Progenitor cell of endocrine pancreas (in vitro differentiated cells): ENCODE measurements at regions not wholly inside any gene's neighbourhood (a gene's known extent, or its start where the extent isn't known, plus 50 kb on each side); places are given as distances from the start of the nearest gene placed in this dataset.

Experiments used
- DNase-seq: peaks from one replicate; pipeline ENCODE4 v3.0.0; 2021; ENCODE audit warnings: low spot score; ENCODE audit not compliant: unreplicated experiment
- H3K27ac Mint-ChIP-seq: 2 replicates; pipeline ENCODE4 v1.8.0; 2021; ENCODE audit warnings: mild to moderate bottlenecking, moderate library complexity, mixed read lengths
- H3K27me3 Mint-ChIP-seq: 2 replicates; pipeline ENCODE4 v1.8.0; 2021; ENCODE audit warnings: mixed read lengths
- H3K36me3 Mint-ChIP-seq: 2 replicates; pipeline ENCODE4 v1.8.0; 2022; ENCODE audit warnings: mixed read lengths; ENCODE audit not compliant: insufficient read depth
- H3K4me1 Mint-ChIP-seq: 2 replicates; pipeline ENCODE4 v1.8.0; 2021; ENCODE audit warnings: low read depth, mixed read lengths
- H3K4me3 Mint-ChIP-seq: 2 replicates; pipeline ENCODE4 v1.8.0; 2021; ENCODE audit warnings: low read depth, mild to moderate bottlenecking, moderate library complexity, mixed read lengths
- H3K9me3 Mint-ChIP-seq: 2 replicates; pipeline ENCODE4 v1.8.0; 2021; ENCODE audit warnings: low read depth, mixed read lengths
- TF ChIP-seq, protein P1 (sequence below): fragments of 200-600 bp; sonication (generic); IDR thresholded peaks from one replicate; pipeline ENCODE4 v1.5.0; 2021; ENCODE audit warnings: antibody characterized with exemption, mild to moderate bottlenecking; ENCODE audit not compliant: unreplicated experiment

GRCh38 chr11:33622186-33622585, 78.4 kb downstream of the C11orf91 start:
- no peak overlapping the region for H3K27ac Mint-ChIP-seq
- H3K4me3 Mint-ChIP-seq, result no peak overlapping the region

DNA sequence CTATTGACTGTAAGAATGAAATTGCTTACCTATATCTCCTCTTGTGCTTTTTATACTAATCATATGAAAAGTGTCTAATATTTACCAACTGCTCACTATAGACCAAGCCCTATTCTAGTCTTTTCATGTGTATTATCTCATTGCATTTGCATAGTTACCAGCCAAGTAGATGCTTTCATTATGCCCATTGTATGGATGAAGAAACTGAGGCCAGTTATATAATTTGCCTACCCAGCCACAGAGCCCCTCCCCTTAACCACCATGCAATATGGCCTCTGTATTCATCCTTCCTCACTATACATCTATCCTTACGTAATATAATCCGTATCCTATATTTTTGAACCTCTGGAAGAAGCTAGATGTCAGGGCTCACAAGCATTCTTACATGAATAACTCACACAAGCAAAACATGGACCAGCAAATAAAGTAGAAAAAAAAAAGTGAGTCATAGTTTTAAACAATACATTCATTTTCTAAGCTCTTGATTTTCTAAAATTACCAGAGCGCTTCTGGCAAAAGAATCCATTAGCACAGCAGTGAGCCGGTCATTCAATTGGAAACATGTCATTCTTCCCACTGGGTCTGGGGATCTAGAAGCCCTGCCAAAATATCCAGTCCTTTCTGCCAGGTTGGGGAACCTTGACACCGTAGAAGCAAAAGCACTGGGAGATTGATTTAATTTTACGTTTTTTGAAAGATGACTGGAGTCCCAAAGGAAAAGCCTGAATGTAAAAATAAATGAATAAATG, 80.0 kb downstream of the C11orf91 start:
- no peak overlapping the region for H3K4me3 Mint-ChIP-seq
- no peaks in the 10 kb centered on the region for H3K4me1 Mint-ChIP-seq
- no peaks in the 10 kb centered on the region for H3K27me3 Mint-ChIP-seq
- H3K36me3 Mint-ChIP-seq, result no peaks in the 10 kb centered on the region
- H3K9me3 Mint-ChIP-seq, result no peaks in the 10 kb centered on the region
- no peak overlapping the region for H3K27ac Mint-ChIP-seq
- no peak for DNase-seq
- TF ChIP-seq, protein P1, sequence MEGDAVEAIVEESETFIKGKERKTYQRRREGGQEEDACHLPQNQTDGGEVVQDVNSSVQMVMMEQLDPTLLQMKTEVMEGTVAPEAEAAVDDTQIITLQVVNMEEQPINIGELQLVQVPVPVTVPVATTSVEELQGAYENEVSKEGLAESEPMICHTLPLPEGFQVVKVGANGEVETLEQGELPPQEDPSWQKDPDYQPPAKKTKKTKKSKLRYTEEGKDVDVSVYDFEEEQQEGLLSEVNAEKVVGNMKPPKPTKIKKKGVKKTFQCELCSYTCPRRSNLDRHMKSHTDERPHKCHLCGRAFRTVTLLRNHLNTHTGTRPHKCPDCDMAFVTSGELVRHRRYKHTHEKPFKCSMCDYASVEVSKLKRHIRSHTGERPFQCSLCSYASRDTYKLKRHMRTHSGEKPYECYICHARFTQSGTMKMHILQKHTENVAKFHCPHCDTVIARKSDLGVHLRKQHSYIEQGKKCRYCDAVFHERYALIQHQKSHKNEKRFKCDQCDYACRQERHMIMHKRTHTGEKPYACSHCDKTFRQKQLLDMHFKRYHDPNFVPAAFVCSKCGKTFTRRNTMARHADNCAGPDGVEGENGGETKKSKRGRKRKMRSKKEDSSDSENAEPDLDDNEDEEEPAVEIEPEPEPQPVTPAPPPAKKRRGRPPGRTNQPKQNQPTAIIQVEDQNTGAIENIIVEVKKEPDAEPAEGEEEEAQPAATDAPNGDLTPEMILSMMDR, result no peak

More at GRCh38 chr11:33622186-33622585, 78.4 kb downstream of the C11orf91 start:
- no peak for DNase-seq
- TF ChIP-seq, protein P1, result no peak
- Mint-ChIP-seq H3K36me3 (no peaks in the 10 kb centered on the region), H3K9me3 (no peaks in the 10 kb centered on the region), H3K4me1 (no peaks in the 10 kb centered on the region), H3K27me3 (no peaks in the 10 kb centered on the region)

DNA sequence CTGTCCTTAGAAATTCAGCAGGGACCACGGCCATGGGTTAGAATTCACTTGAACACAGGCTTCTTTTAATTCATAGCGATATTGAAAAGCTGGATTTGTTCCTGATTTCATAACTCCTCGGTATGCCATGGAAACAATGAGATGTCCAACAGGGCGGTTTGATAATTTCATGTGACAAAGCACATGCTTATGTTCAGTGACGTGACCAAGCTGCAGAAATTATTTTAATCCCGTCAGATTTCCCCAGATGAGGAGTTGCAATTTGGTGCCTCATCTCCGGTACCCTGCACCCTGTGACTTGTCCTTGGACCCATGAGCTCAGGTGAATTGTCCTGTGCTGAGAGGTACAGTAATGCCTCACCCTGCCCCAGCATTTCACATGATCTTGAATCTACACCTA, 81.7 kb downstream of the C11orf91 start:
- DNase-seq, result no peak
- H3K4me1 Mint-ChIP-seq, result no peaks in the 10 kb centered on the region
- no peak overlapping the region for H3K27ac Mint-ChIP-seq
- H3K27me3 Mint-ChIP-seq, result no peaks in the 10 kb centered on the region
- no peaks in the 10 kb centered on the region for H3K36me3 Mint-ChIP-seq
- TF ChIP-seq, protein P1, result no peak
- no peaks in the 10 kb centered on the region for H3K9me3 Mint-ChIP-seq
- no peak overlapping the region for H3K4me3 Mint-ChIP-seq

GRCh38 chr11:33618351-33618710, 82.3 kb downstream of the C11orf91 start:
- Mint-ChIP-seq H3K36me3 (no peaks in the 10 kb centered on the region), H3K4me1 (no peaks in the 10 kb centered on the region), H3K9me3 (no peaks in the 10 kb centered on the region), H3K27ac (no peak overlapping the region), H3K27me3 (no peaks in the 10 kb centered on the region), H3K4me3 (no peak overlapping the region)
- TF ChIP-seq, protein P1, result no peak
- no peak for DNase-seq

DNA sequence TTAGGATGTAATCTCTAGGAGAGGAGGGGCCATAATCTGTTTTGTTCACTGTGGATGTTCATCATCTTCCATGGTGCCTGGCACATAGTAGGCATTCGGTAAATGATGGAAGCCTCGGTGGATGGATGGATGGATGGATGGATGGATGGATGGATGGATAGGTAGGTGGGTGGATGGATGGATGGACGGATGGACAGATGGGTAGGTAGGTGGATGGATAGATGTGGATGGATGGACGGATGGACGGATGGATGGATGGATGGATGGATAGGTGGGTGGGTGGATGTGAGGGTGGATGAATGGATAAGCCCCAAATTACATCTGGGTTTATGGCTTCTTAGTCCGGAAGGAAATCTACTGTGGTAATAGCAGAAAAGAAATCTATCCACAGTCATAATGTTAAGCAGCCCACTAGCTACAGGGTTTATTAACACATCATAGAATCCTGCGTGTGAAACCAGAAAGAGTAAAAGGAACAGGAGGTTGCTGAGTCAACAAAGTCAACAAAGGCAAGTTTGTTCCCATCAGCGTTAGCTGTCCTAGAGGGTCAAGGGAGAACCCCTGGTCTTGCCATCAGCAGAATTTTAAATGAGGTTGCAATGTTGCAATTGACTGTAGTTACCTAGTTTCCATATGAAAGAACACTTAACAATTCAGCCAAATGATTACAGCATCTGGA, 82.8 kb downstream of the C11orf91 start:
- no peaks in the 10 kb centered on the region for H3K27me3 Mint-ChIP-seq
- H3K4me3 Mint-ChIP-seq, result no peak overlapping the region
- H3K36me3 Mint-ChIP-seq, result no peaks in the 10 kb centered on the region
- DNase-seq, result no peak
- H3K9me3 Mint-ChIP-seq, result no peaks in the 10 kb centered on the region
- TF ChIP-seq, protein P1, result no peak
- no peaks in the 10 kb centered on the region for H3K4me1 Mint-ChIP-seq
- H3K27ac Mint-ChIP-seq, result no peak overlapping the region
